GM21576 (cell line): ENCODE measurements at regions not wholly inside any gene's neighbourhood (a gene's known extent, or its start where the extent isn't known, plus 50 kb on each side); places are given as distances from the start of the nearest gene placed in this dataset.
"Not testable (repeated sequence)": the region's sequence is repeated elsewhere in the genome, so short reads cannot be mapped to it uniquely, and the experiment has no call there.

ENCODE experiments used
- ATAC-seq: cut with Tn5 transposase; IDR thresholded peaks from one replicate; pipeline ENCODE4 v1.9.1; 2021; ENCODE audit warnings: mild to moderate bottlenecking, moderate library complexity; ENCODE audit not compliant: unreplicated experiment

- no peak for ATAC-seq
Measured at GRCh38 chrX:96182366-96182765, 502.3 kb upstream of the DIAPH2 start.

- ATAC-seq = no peak
Measured at GRCh38 chrX:96183391-96183790, 501.3 kb upstream of the DIAPH2 start.

GRCh38 chrX:96183843-96184242, 500.8 kb upstream of the DIAPH2 start:
- no peak for ATAC-seq

GRCh38 chrX:96204928-96205327, 479.7 kb upstream of the DIAPH2 start:
- ATAC-seq = no peak

GRCh38 chrX:96211953-96212352, 472.7 kb upstream of the DIAPH2 start:
- ATAC-seq = no peak

GRCh38 chrX:96214681-96215080, 470.0 kb upstream of the DIAPH2 start:
- not testable (repeated sequence) for ATAC-seq

GRCh38 chrX:96224279-96224678, 460.4 kb upstream of the DIAPH2 start:
- ATAC-seq = no peak

- ATAC-seq = no peak
Measured at GRCh38 chrX:96244955-96245354, 439.7 kb upstream of the DIAPH2 start.

- no peak for ATAC-seq
Measured at GRCh38 chrX:96246436-96246835, 438.2 kb upstream of the DIAPH2 start.
